ENCODE measurements at regions not wholly inside any gene's neighbourhood (a gene's known extent, or its start where the extent isn't known, plus 50 kb on each side); places are given as distances from the start of the nearest gene placed in this dataset.

- Mint-ChIP-seq H3K4me1 (ENCODE audit: low read depth, unreplicated experiment) (no peaks in the 10 kb centered on the region), H3K27ac (ENCODE audit: unreplicated experiment) (no peak overlapping the region)
- no peak for DNase-seq
Observed at GRCh38 chr20:60064554-60065196, 106.5 kb downstream of the CDH26 start.

GRCh38 chr20:60065741-60066437 lies 107.7 kb downstream of the CDH26 start:
- Mint-ChIP-seq H3K27me3 (ENCODE audit: unreplicated experiment) (peaks cover 3% of the 10 kb centered on the region), H3K4me3 (ENCODE audit: unreplicated experiment) (no peak overlapping the region), H3K4me1 (ENCODE audit: low read depth, unreplicated experiment) (no peaks in the 10 kb centered on the region), H3K36me3 (ENCODE audit: unreplicated experiment) (no peaks in the 10 kb centered on the region), H3K27ac (ENCODE audit: unreplicated experiment) (no peak overlapping the region), H3K9me3 (ENCODE audit: unreplicated experiment) (peaks cover 1% of the 10 kb centered on the region)
- TF ChIP-seq CTCF (IDR thresholded peaks at IDR 0.05; ENCODE audit: partially characterized antibody, unreplicated experiment) = no peak
- DNase-seq = no peak

More at GRCh38 chr20:60064554-60065196, 106.5 kb downstream of the CDH26 start:
- Mint-ChIP-seq H3K9me3 (ENCODE audit: unreplicated experiment) (peaks cover 1% of the 10 kb centered on the region), H3K27me3 (ENCODE audit: unreplicated experiment) (peaks cover 3% of the 10 kb centered on the region), H3K36me3 (ENCODE audit: unreplicated experiment) (no peaks in the 10 kb centered on the region), H3K4me3 (ENCODE audit: unreplicated experiment) (no peak overlapping the region)
- no peak for TF ChIP-seq CTCF (IDR thresholded peaks at IDR 0.05; ENCODE audit: partially characterized antibody, unreplicated experiment)

DNA sequence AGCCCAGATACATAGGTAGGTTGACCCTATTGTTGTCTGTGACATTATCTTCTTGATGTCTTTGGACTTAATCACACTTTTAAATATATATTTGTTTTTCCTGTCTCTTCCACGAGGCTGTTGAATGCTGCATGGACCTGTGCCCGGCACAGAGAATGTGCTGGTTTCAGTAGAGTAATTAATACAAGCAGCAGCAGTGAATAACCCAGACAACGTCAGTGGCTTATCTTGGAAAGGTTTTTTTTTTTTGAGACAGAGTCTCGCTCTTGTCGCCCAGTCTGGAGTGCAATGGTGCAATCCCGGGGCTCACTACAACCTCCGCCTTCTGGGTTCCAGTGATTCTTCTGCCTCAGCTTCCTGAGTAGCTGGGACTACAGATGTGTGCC lies 108.2 kb downstream of the CDH26 start:
- DNase-seq = no peak
- Mint-ChIP-seq H3K27me3 (ENCODE audit: unreplicated experiment) (peaks cover 3% of the 10 kb centered on the region), H3K36me3 (ENCODE audit: unreplicated experiment) (no peaks in the 10 kb centered on the region), H3K27ac (ENCODE audit: unreplicated experiment) (no peak overlapping the region), H3K4me3 (ENCODE audit: unreplicated experiment) (no peak overlapping the region), H3K4me1 (ENCODE audit: low read depth, unreplicated experiment) (no peaks in the 10 kb centered on the region), H3K9me3 (ENCODE audit: unreplicated experiment) (peaks cover 1% of the 10 kb centered on the region)
- no peak for TF ChIP-seq CTCF (IDR thresholded peaks at IDR 0.05; ENCODE audit: partially characterized antibody, unreplicated experiment)

GRCh38 chr20:60068509-60068908 lies 110.3 kb downstream of the CDH26 start:
- Mint-ChIP-seq H3K4me1 (ENCODE audit: low read depth, unreplicated experiment) (no peaks in the 10 kb centered on the region), H3K4me3 (ENCODE audit: unreplicated experiment) (no peak overlapping the region), H3K27ac (ENCODE audit: unreplicated experiment) (no peak overlapping the region), H3K27me3 (ENCODE audit: unreplicated experiment) (peaks cover 3% of the 10 kb centered on the region), H3K9me3 (ENCODE audit: unreplicated experiment) (peaks cover 1% of the 10 kb centered on the region), H3K36me3 (ENCODE audit: unreplicated experiment) (no peaks in the 10 kb centered on the region)
- DNase-seq = no peak
- TF ChIP-seq CTCF (IDR thresholded peaks at IDR 0.05; ENCODE audit: partially characterized antibody, unreplicated experiment) = no peak

DNA sequence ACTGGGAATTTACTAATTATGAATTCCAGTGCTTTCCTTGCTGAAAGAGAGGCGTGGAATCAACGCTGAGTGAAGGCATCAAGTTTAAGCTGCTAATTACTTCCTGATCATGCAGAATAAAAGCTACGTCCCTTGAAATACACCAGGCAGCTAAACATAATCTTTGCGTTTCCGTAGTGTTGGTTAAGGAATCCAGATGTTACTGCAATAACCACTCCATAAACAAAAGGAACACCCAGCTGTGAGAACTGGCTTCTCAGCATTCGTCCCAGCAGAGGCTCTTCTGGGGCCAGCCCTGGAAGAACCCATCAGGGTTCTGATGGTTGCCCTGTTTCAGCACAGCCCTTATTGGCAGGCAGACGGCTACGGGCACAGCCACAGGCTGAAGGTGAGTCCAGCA lies 111.4 kb downstream of the CDH26 start:
- Mint-ChIP-seq H3K4me3 (ENCODE audit: unreplicated experiment) (no peak overlapping the region), H3K27me3 (ENCODE audit: unreplicated experiment) (peaks cover 1% of the 10 kb centered on the region), H3K36me3 (ENCODE audit: unreplicated experiment) (no peaks in the 10 kb centered on the region), H3K27ac (ENCODE audit: unreplicated experiment) (no peak overlapping the region), H3K9me3 (ENCODE audit: unreplicated experiment) (peaks cover 1% of the 10 kb centered on the region), H3K4me1 (ENCODE audit: low read depth, unreplicated experiment) (no peaks in the 10 kb centered on the region)
- TF ChIP-seq CTCF (IDR thresholded peaks at IDR 0.05; ENCODE audit: partially characterized antibody, unreplicated experiment) = no peak
- DNase-seq = no peak
